Nephron progenitor cell (in vitro differentiated cells): ENCODE measurements at regions not wholly inside any gene's neighbourhood (a gene's known extent, or its start where the extent isn't known, plus 50 kb on each side); places are given as distances from the start of the nearest gene placed in this dataset.

Source experiments
- DNase-seq: peaks from one replicate; pipeline ENCODE4 v3.0.0; 2021
- H3K27ac Mint-ChIP-seq: 2 replicates; pipeline ENCODE4 v1.8.0; 2021; ENCODE audit warnings: mild to moderate bottlenecking, moderate library complexity, mixed read lengths
- H3K27me3 Mint-ChIP-seq: 2 replicates; pipeline ENCODE4 v1.8.0; 2021; ENCODE audit warnings: mild to moderate bottlenecking, low read depth, mixed read lengths; ENCODE audit not compliant: poor library complexity
- H3K36me3 Mint-ChIP-seq: 2 replicates; pipeline ENCODE4 v1.8.0; 2021; ENCODE audit warnings: low read depth, mixed read lengths
- H3K4me1 Mint-ChIP-seq: 2 replicates; pipeline ENCODE4 v1.8.0; 2021; ENCODE audit warnings: mixed read lengths
- H3K4me3 Mint-ChIP-seq: 2 replicates; pipeline ENCODE4 v1.8.0; 2021; ENCODE audit warnings: mild to moderate bottlenecking, moderate library complexity, mixed read lengths
- H3K9me3 Mint-ChIP-seq: 2 replicates; pipeline ENCODE4 v1.8.0; 2021; ENCODE audit warnings: mild to moderate bottlenecking, moderate library complexity, mixed read lengths
- CTCF ChIP-seq: fragments of 200-600 bp; sonication (generic); IDR thresholded peaks from 2 replicates; pipeline ENCODE4 v1.5.0; 2021; ENCODE audit warnings: antibody characterized with exemption

- Mint-ChIP-seq H3K36me3 (no peaks in the 10 kb centered on the region), H3K27me3 (peaks cover 19% of the 10 kb centered on the region), H3K4me3 (no peak overlapping the region), H3K9me3 (no peaks in the 10 kb centered on the region), H3K4me1 (peaks cover 14% of the 10 kb centered on the region), H3K27ac (no peak overlapping the region)
- no peak for DNase-seq
- no peak for TF ChIP-seq CTCF
Measured at GRCh38 chr14:95440951-95441350, 75.5 kb downstream of the SYNE3 start.

GRCh38 chr14:95440496-95440895 lies 76.0 kb downstream of the SYNE3 start:
- Mint-ChIP-seq H3K4me3 (no peak overlapping the region), H3K27ac (no peak overlapping the region), H3K9me3 (peaks cover 3% of the 10 kb centered on the region), H3K27me3 (peaks cover 22% of the 10 kb centered on the region), H3K36me3 (no peaks in the 10 kb centered on the region), H3K4me1 (peaks cover 14% of the 10 kb centered on the region)
- no peak for DNase-seq
- TF ChIP-seq CTCF: no peak

GRCh38 chr14:95439881-95440280 lies 76.6 kb downstream of the SYNE3 start:
- Mint-ChIP-seq H3K36me3 (no peaks in the 10 kb centered on the region), H3K27me3 (peaks cover 24% of the 10 kb centered on the region), H3K9me3 (peaks cover 8% of the 10 kb centered on the region), H3K27ac (no peak overlapping the region), H3K4me3 (no peak overlapping the region), H3K4me1 (peaks cover 13% of the 10 kb centered on the region)
- DNase-seq: no peak
- no peak for TF ChIP-seq CTCF

- Mint-ChIP-seq H3K27ac (no peak overlapping the region), H3K36me3 (no peaks in the 10 kb centered on the region), H3K4me3 (no peak overlapping the region), H3K9me3 (peaks cover 8% of the 10 kb centered on the region), H3K4me1 (peaks cover 7% of the 10 kb centered on the region), H3K27me3 (peaks cover 31% of the 10 kb centered on the region)
- TF ChIP-seq CTCF: no peak
- DNase-seq: no peak
Measured at GRCh38 chr14:95437715-95438114, 78.7 kb downstream of the SYNE3 start.

GRCh38 chr14:95436354-95436753 lies 80.1 kb downstream of the SYNE3 start:
- Mint-ChIP-seq H3K27ac (no peak overlapping the region), H3K4me3 (no peak overlapping the region), H3K36me3 (no peaks in the 10 kb centered on the region), H3K9me3 (peaks cover 8% of the 10 kb centered on the region), H3K4me1 (peaks cover 10% of the 10 kb centered on the region), H3K27me3 (peaks cover 30% of the 10 kb centered on the region)
- TF ChIP-seq CTCF: no peak
- DNase-seq: no peak

- Mint-ChIP-seq H3K36me3 (no peaks in the 10 kb centered on the region), H3K27ac (no peak overlapping the region), H3K9me3 (peaks cover 8% of the 10 kb centered on the region), H3K27me3 (peaks cover 35% of the 10 kb centered on the region), H3K4me3 (no peak overlapping the region), H3K4me1 (peaks cover 10% of the 10 kb centered on the region)
- no peak for TF ChIP-seq CTCF
- no peak for DNase-seq
Measured at GRCh38 chr14:95434121-95434520, 82.3 kb downstream of the SYNE3 start.
